GM18507 (cell line): ENCODE measurements at regions not wholly inside any gene's neighbourhood (a gene's known extent, or its start where the extent isn't known, plus 50 kb on each side); places are given as distances from the start of the nearest gene placed in this dataset.
A peak's percentile ranks its signal among the peaks of the same experiment; 100 is the strongest.
"Not testable (repeated sequence)": the region's sequence is repeated elsewhere in the genome, so short reads cannot be mapped to it uniquely, and the experiment has no call there.

Experiments used
- DNase-seq: peaks from one replicate; pipeline ENCODE4 v3.0.0; 2011; ENCODE audit warnings: low read depth; ENCODE audit not compliant: insufficient read length; ENCODE audit errors: extremely low spot score
- FAIRE-seq: peaks from 2 replicates; lab custom pipeline; 2011; peaks lifted over from hg19 to GRCh38; lab: Jason Lieb, UNC

GRCh38 chr3:18201315-18201714 lies 223.8 kb downstream of the SATB1 start:
- no peak for DNase-seq
- FAIRE-seq, result no peak

DNA sequence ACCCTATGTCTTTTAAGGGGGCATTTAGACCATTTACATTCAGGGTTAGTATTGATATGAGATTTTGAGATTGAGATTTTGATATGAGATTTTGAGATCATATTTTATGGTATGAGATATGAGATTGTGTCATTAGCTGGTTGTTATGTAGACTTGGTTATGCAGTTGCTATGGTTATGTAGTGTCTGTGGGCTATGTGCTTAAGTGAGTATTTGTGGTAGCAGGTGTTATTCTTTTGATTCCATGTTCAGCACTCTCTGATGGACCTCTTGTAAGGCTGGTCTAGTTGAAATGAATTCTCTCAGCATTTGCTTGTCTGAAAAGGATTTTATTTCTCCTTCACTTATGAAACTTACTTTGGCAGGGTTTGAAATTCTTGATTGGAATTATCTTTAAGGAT lies 225.4 kb downstream of the SATB1 start:
- DNase-seq (no peak), FAIRE-seq (no peak)

GRCh38 chr3:18195836-18196235 lies 229.3 kb downstream of the SATB1 start:
- FAIRE-seq, result no peak
- no peak for DNase-seq

- no peak for FAIRE-seq
- DNase-seq, result no peak
Measured at GRCh38 chr3:18194431-18194830, 230.7 kb downstream of the SATB1 start.

DNA sequence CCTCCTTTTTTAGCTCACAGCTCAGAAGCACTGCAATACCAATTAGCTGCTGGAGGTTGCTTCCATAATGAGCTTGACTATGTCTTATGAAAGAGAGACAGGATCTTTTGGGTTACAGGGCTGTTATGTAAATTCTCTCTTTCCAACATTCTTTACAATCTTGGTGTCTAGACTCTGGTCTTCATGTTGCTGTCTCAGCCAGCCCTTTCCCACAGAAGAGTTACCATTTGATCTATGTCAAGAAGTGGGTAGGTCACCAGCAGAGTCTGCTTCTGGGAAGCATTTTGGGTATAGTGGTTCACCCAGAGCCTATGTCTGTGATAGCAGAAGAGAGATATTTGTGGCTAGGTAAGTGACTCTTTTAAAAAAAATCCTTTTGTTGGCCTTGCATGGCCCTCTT lies 234.5 kb downstream of the SATB1 start:
- DNase-seq, result no peak

DNA sequence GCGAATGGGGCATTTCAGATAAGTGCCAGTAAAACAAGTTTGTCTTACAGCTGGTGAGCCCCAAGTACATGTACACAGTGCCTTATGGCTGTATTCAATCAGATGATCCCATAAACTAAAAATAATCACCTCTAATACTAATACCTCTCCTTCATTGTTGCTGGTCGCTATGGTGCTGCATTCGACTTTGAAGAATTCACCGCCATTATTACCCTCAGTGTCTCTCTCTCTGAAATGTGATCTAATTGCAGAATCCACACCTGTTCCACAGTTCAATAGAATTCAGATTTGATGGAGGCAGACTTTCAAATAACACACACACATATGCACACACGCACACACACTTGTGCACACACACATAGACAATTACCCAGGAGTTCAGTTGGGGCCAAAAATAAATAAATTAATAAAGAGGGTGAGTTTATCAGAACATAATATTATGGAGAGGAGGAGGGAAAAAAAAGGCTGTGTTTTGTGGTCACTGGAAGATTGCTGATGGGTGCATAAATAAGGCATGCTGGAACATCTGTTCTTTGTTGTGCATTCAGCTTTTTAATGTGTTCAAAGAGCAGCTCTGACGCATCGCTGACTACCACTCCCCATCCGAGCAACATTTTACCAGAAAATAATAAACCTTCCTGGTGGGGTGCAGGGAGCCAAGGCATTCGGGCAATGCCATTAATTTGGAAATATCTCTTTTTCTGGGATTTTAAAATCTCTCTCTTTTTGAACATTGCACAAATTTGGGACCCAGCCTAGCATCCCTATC lies 235.7 kb downstream of the SATB1 start:
- DNase-seq, result no peak
- FAIRE-seq, result no peak

More for the DNA sequence above, 234.5 kb downstream of the SATB1 start:
- FAIRE-seq, result no peak

- FAIRE-seq (no peak), DNase-seq (no peak)
Measured at GRCh38 chr3:18188491-18188890, 236.6 kb downstream of the SATB1 start.

DNA sequence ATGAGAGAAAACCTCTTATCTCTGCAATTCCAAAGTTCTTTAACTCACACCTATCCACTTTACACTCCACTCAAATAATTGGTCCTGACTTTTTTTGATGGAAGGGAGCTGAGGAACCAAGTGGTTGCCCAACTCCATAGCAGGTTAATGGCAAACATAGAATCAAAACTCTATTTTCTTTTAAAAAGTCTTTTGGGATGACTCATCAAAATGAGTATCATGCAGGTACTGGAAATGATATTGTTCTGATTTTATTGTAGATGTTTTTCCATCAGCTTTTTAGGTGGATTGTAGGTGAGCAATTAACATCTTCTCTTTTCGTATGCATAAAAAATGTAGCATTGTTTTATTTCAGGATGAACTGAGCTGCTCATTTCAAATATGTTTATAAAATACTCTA lies 239.5 kb downstream of the SATB1 start:
- no peak for DNase-seq
- no peak for FAIRE-seq

- not testable (repeated sequence) for DNase-seq, FAIRE-seq
Measured at GRCh38 chr3:18182923-18183322, 242.2 kb downstream of the SATB1 start.

DNA sequence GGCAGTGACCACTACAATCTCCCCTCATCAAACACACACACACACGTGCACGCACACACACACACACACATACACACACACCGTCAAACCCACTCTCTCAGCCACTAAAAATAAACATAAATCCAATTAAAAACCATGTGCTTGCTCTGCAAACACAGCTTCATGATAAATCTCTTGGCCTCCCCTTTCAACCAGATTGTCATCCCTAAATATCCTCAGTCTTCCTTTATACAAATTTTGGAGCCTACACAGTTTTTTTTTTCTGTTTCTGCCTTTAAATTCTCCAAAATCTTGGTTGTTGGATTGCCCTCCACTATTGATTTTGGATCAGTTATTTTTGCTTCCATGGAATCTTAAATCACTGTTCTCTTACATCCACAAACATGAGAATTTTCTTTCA lies 245.6 kb downstream of the SATB1 start:
- no peak for DNase-seq
- no peak for FAIRE-seq

- DNase-seq, result no peak
- FAIRE-seq, result no peak
Measured at GRCh38 chr3:18177271-18177670, 247.9 kb downstream of the SATB1 start.

GRCh38 chr3:18173891-18174290 lies 251.2 kb downstream of the SATB1 start:
- not testable (repeated sequence) for FAIRE-seq, DNase-seq

- DNase-seq, result no peak
- no peak for FAIRE-seq
Measured at GRCh38 chr3:18159681-18160080, 265.5 kb downstream of the SATB1 start.

DNA sequence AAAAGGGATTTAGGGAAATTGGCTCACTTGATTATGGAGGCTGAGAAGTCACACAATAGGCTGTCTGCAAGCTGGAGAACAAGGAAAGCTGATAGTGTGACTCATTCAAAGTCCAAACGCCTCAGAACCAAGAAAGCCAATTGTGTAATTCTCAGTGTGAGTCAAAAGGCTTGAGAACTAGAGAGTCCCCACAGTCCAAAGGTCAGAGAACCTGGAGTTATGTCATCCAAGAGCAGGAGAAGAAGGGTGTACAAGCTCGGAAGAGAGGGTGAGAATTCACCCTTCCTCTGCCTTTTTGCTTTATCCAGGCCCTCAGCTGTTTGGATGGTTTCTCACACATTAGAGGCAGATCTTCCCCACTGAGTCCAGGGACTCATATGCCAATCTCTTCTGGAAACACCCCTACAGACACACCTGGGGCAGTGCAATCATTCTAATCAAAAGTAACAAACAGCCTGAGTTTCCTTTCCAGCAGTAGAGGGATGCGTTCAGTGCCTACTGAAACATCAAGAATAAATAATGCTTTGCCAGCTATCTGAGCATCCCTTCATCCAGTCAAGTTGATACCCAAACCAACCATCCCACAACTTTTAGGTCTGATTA lies 271.5 kb downstream of the SATB1 start:
- peak; percentile 15 for FAIRE-seq
- no peak for DNase-seq

DNA sequence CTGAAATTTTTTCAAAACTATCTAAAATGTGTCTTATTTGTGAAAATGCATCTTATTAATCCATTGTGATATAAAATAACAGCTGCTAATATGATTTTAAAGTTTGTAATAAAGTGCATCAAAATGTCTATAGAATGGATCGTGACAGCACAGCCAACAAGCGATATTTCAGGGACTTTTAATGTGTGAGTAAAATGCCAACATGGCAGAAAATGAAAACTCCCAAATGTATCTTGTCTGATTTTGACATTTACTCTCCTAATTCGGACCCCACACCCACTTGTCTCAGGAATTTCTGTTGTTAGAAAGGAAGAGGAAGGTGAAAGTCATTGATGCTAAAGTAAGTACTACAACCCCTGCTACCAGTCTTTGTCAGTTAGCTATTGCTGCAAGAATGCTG lies 273.9 kb downstream of the SATB1 start:
- FAIRE-seq (no peak), DNase-seq (no peak)

DNA sequence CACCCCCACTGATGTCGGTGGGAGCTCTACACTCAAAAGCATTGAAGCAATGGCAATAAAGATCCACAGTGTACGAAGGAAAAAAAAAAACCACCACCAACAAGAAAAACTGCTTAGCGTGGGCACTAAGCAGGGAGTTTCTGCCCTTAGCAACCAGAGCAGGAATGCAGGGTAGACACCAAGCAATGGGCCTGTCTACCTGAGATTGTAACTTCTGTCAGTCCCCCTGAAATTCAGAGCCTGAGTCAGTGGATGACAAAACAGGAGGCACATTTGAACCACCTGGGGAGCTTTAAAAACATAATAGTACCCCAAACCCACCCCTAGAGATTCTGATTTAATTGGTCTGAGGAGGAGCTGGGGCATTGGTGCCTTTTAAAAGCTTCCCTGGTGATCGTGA lies 275.2 kb downstream of the SATB1 start:
- FAIRE-seq (no peak), DNase-seq (no peak)

- no peak for DNase-seq
Measured at GRCh38 chr3:18149386-18149785, 275.8 kb downstream of the SATB1 start.

GRCh38 chr3:18144571-18144970 lies 280.6 kb downstream of the SATB1 start:
- FAIRE-seq (no peak), DNase-seq (no peak)

More at GRCh38 chr3:18149386-18149785, 275.8 kb downstream of the SATB1 start:
- FAIRE-seq, result no peak

DNA sequence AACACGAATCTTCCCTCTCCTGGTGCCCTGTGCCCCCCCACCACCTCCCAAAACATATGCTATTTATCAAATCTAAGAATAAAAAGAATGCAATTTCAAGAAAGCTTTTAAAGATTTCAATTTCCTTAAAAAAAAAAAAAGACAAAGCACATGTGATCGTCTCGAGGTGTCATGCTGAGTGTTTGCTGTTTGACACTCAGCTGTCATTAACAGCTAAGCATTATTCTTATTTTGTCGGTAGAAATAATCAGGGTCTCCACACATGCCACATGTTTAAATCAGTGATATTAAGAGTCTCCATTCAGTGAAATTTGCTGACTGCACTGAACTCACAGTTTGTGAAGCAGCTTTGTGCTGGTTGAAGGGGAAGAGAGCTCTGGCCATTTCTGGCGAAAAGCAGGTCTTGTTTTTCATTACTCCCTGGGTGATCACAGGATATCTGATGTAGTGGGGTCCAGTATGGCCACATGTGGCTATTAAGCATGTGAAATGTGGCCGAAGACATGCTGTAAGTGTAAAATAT lies 281.8 kb downstream of the SATB1 start:
- DNase-seq (no peak), FAIRE-seq (no peak)

DNA sequence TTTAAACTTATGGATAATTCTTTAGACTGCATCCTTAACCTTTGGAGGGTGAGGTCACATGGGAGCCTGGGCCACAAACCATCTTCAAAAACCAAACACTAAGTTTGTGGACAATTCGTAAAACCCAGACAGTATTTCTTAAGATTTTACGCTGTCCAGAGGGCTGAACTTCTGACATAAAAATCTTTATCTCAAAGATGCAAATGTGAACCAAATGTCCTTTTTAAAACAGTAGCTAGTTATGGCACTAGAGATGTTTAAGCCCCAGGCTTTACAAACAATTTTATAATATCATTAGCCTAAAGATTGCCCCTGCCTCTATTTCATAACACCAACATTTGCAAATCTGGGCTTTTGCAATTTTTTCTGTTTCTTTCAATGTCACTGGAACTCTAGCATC lies 287.2 kb downstream of the SATB1 start:
- no peak for DNase-seq
- FAIRE-seq, result no peak
